Right atrium auricular region (tissue), 2 donors: ENCODE measurements at regions not wholly inside any gene's neighbourhood (a gene's known extent, or its start where the extent isn't known, plus 50 kb on each side); places are given as distances from the start of the nearest gene placed in this dataset.

Source experiments
- DNase-seq: peaks from one replicate; pipeline ENCODE4 v3.0.0-alpha.2; 2019; ENCODE audit warnings: low spot score
- H3K27ac ChIP-seq, 2 donors: fragments of 200-600 bp; sonication (generic); 1 replicate in 1 of 2; 2 replicates in 1 of 2; pipeline ENCODE4 v1.5.1; 2016 to 2019
- H3K27me3 ChIP-seq, 2 donors: fragments of 200-600 bp; sonication (generic); one replicate each; pipeline versions ENCODE4 v1.5.1 to v1.6.0; 2017 to 2019
- H3K36me3 ChIP-seq: fragments of 200-600 bp; sonication (generic); one replicate; pipeline ENCODE4 v1.5.1; 2016
- H3K4me1 ChIP-seq, 2 donors: fragments of 200-600 bp; sonication (generic); one replicate each; pipeline versions ENCODE4 v1.5.1 to v1.6.0; 2017 to 2019
- H3K4me3 ChIP-seq, 2 donors: fragments of 200-600 bp; sonication (generic); 1 replicate in 1 of 2; 2 replicates in 1 of 2; pipeline ENCODE4 v1.5.1; 2017 to 2019; ENCODE audit warnings: mild to moderate bottlenecking in 1 of 2, moderate library complexity in 1 of 2
- H3K9me3 ChIP-seq, 2 donors: fragments of 200-600 bp; sonication (generic); one replicate each; pipeline ENCODE4 v1.5.1; 2019
- TF ChIP-seq, protein P1 (sequence below), 2 donors: fragments of 200-600 bp; sonication (generic); IDR thresholded peaks; one replicate each; pipeline ENCODE4 v1.5.1; 2019; ENCODE audit warnings: antibody characterized with exemption in 2 of 2

DNA sequence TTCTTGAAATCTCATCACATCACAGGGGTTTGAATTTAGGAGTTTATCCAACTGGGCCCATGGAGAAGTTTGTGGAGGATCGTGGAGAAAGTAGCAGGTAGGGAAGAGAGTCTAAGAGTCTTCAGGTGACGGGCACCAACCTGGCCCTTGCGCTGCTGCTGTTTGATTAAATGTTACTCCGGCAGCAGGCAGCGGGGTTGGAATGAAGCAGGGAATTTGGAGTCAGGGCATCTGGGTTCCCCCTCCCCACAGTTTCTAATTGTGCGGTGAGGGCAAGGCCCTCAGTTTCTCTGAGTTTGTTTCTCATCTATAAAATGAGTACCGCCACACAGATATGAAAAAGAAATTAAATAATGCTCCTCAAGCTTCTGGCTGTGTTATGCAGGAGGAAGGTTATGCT, 182.9 kb upstream of the RGMA start:
- Histone ChIP-seq H3K27ac (no peak overlapping the region), H3K4me3 (no peak overlapping the region), H3K9me3 (peaks cover 0 to 41% of the 10 kb centered on the region in 2 donors), H3K36me3 (no peaks in the 10 kb centered on the region), H3K27me3 (no peaks in the 10 kb centered on the region), H3K4me1 (no peaks in the 10 kb centered on the region)
- TF ChIP-seq, protein P1, sequence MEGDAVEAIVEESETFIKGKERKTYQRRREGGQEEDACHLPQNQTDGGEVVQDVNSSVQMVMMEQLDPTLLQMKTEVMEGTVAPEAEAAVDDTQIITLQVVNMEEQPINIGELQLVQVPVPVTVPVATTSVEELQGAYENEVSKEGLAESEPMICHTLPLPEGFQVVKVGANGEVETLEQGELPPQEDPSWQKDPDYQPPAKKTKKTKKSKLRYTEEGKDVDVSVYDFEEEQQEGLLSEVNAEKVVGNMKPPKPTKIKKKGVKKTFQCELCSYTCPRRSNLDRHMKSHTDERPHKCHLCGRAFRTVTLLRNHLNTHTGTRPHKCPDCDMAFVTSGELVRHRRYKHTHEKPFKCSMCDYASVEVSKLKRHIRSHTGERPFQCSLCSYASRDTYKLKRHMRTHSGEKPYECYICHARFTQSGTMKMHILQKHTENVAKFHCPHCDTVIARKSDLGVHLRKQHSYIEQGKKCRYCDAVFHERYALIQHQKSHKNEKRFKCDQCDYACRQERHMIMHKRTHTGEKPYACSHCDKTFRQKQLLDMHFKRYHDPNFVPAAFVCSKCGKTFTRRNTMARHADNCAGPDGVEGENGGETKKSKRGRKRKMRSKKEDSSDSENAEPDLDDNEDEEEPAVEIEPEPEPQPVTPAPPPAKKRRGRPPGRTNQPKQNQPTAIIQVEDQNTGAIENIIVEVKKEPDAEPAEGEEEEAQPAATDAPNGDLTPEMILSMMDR (IDR thresholded peaks at IDR 0.05): no peak
- no peak for DNase-seq

DNA sequence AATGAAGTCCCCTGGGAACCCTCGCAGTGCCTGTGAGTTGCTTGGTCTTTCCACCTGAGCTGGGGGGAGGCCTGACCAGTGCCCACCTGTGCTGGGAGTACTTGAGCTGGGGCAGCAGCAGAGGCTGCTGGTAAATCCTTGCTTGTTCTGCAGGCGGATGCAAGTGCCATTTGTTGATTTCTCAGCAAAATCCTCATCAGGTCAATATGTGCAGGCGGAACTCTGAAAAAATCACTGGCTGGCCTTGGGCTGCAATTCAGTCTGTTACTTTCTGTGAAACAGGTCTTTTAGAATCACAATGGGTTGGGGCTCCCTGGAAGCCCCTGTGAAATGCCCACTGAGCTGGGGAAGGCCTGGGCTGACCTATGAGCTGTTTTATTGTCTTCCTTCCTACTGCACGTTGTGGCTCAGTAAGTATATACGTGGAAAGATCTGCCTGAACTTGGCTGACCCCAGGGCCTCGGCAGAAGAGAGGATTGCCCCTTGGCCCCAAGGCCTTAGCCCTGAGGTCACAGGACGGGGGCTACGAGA, 182.0 kb upstream of the RGMA start:
- H3K4me1 ChIP-seq: no peaks in the 10 kb centered on the region
- H3K27ac ChIP-seq: no peak overlapping the region
- no peaks in the 10 kb centered on the region for H3K27me3 ChIP-seq
- H3K9me3 ChIP-seq: peaks cover 0 to 41% of the 10 kb centered on the region in 2 donors
- no peak for DNase-seq
- TF ChIP-seq, protein P1 (IDR thresholded peaks at IDR 0.05): no peak
- H3K4me3 ChIP-seq: no peak overlapping the region
- no peaks in the 10 kb centered on the region for H3K36me3 ChIP-seq

- no peaks in the 10 kb centered on the region for H3K4me1 ChIP-seq
These were observed 179.1 kb upstream of the RGMA start for GRCh38 chr15:93268066-93268465.

DNA sequence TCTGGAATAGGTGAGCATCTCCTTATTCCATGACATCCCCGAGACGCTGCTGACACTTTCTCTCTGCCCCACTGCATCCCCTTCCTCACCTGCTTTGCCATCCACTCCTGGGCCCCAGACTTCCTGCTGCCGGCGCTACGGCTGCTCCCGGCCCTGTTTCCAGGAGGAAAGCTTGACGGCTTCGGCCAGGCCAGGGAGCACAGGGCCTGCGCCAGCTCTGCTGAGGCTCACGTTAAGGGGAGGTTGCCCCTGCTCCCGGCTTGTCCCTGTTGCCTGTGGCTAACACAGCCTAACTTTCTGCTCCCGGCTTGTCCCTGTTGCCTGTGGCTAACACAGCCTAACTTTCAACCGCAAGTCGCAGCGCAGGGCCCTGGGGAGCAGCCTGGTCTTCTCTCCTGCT, 177.3 kb upstream of the RGMA start:
- no peaks in the 10 kb centered on the region for H3K27me3 ChIP-seq
- DNase-seq: no peak
- H3K27ac ChIP-seq: no peak overlapping the region
- H3K36me3 ChIP-seq: no peaks in the 10 kb centered on the region
- TF ChIP-seq, protein P1 (IDR thresholded peaks at IDR 0.05): no peak
- peaks cover 0 to 28% of the 10 kb centered on the region in 2 donors for H3K9me3 ChIP-seq
- H3K4me1 ChIP-seq: no peaks in the 10 kb centered on the region
- H3K4me3 ChIP-seq: no peak overlapping the region

More at GRCh38 chr15:93268066-93268465, 179.1 kb upstream of the RGMA start:
- TF ChIP-seq, protein P1 (IDR thresholded peaks at IDR 0.05): no peak
- Histone ChIP-seq H3K27ac (no peak overlapping the region), H3K4me3 (no peak overlapping the region), H3K27me3 (no peaks in the 10 kb centered on the region), H3K9me3 (peaks cover 0 to 43% of the 10 kb centered on the region in 2 donors), H3K36me3 (no peaks in the 10 kb centered on the region)
- no peak for DNase-seq

DNA sequence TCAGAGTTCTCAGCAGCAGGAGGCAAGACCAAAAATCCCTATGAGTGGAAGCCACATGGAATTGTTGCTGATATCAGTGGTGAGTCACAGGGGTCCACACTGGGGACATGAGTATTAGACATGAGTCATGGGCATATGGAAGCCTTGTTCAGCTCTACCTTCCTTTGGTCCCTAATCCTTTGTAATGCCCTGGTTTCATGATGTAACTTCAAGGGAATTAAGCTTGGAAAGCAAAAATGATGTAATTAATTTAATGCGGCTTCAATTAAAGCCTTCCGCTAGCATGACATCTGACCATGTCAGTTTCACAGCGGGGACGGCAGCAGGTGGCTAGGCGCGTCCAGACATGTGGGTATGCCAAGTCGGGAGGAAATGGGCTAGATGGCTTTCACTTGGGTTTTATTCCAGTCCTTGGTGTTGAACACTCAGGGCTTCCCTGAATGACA, 176.1 kb upstream of the RGMA start:
- Histone ChIP-seq H3K9me3 (peaks cover 0 to 17% of the 10 kb centered on the region in 2 donors), H3K36me3 (no peaks in the 10 kb centered on the region), H3K27ac (no peak overlapping the region), H3K4me1 (no peaks in the 10 kb centered on the region), H3K27me3 (no peaks in the 10 kb centered on the region), H3K4me3 (no peak overlapping the region)
- TF ChIP-seq, protein P1 (IDR thresholded peaks at IDR 0.05): no peak
- no peak for DNase-seq

DNA sequence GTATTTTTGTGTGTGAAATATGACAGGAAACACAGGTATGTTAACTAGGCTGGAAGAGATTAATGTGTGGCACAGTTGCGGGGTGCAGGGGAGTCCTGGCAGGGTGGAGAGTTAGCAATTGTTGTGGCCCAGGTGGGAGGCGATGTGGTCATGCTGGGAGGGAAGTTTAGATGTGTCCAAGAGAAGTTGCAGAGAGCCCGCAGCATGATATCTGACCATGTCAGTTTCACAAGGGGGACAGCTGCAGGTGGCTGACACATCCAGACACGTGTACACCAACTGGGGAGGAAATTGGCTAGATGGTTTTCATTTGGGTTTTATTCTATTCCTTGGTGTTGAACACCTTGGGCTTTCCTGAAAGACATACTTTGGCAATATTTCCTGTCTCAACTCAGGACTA, 172.8 kb upstream of the RGMA start:
- Histone ChIP-seq H3K27ac (no peak overlapping the region), H3K27me3 (no peaks in the 10 kb centered on the region), H3K9me3 (peaks cover 0 to 5% of the 10 kb centered on the region in 2 donors), H3K4me3 (no peak overlapping the region), H3K36me3 (no peaks in the 10 kb centered on the region), H3K4me1 (no peaks in the 10 kb centered on the region)
- no peak for DNase-seq
- TF ChIP-seq, protein P1 (IDR thresholded peaks at IDR 0.05): no peak
